ENCODE measurements at regions not wholly inside any gene's neighbourhood (a gene's known extent, or its start where the extent isn't known, plus 50 kb on each side); places are given as distances from the start of the nearest gene placed in this dataset.

DNA sequence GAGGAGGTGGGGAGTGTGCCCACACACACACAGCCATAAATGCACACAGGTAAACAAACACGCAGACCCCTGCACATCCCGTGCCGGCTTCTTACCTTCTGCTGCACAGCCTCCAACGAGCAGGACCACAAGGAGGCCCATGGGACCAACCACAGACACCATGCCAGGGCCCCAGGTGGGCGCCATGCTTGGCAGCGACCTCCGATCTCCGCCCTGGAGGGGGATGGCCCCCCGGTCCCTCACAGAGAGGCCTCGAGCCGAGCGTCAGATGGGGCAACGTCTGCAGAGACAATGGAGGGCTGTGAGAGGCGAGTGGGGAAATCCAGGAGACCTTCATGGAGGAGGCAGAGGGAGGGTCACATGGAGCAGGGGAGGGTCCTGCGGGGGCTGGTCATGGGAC is 54.7 kb downstream of the PTPRS start:
- Histone ChIP-seq H3K9me3 (ENCODE audit: low read length) (no peaks in the 10 kb centered on the region), H3F3A (ENCODE audit: low read length, unreplicated experiment) (no peaks in the 10 kb centered on the region), H4K20me1 (ENCODE audit: low read length) (peaks cover 4% of the 10 kb centered on the region; the same call in 1 of the 2 replicates), H3K79me2 (ENCODE audit: low read length) (no peaks in the 10 kb centered on the region), H3K9ac (ENCODE audit: low read length) (no peak overlapping the region), H3K4me1 (ENCODE audit: insufficient read depth, low read length) (peaks cover 13% of the 10 kb centered on the region), H3K4me2 (ENCODE audit: low read length) (no peak overlapping the region), H3K9me2 (replicated peaks; ENCODE audit: low read length) (no peaks in the 10 kb centered on the region), H2AFZ (ENCODE audit: low read length) (no peak overlapping the region), H3K27ac (ENCODE audit: low read length) (no peak overlapping the region), H3K27me3 (ENCODE audit: low read length) (no peaks in the 10 kb centered on the region), H3K36me3 (ENCODE audit: low read depth, low read length) (peaks cover 7% of the 10 kb centered on the region), H3K4me3 (ENCODE audit: low read length) (no peak overlapping the region)
- no TSS peak for BruUV-seq (replicated peaks)
- ChIA-PET POLR2A (ENCODE audit: unreplicated experiment) (no interaction called here), CTCF (no interaction called here)
- ATAC-seq = no peak
- intact Hi-C loops (cut with micrococcal nuclease) = no loop called here
- no peak for DNase-seq
- TF ChIP-seq EZH2phosphoT487 (IDR thresholded peaks at IDR 0.05; ENCODE audit: borderline replicate concordance, low read length) = no peak
- TF ChIP-seq CTCF (conservative IDR thresholded peaks at IDR 0.05; ENCODE audit: low read depth, low read length) = no peak
- no peak for TF ChIP-seq EZH2 (IDR thresholded peaks at IDR 0.05; ENCODE audit: low read length, unreplicated experiment)

DNA sequence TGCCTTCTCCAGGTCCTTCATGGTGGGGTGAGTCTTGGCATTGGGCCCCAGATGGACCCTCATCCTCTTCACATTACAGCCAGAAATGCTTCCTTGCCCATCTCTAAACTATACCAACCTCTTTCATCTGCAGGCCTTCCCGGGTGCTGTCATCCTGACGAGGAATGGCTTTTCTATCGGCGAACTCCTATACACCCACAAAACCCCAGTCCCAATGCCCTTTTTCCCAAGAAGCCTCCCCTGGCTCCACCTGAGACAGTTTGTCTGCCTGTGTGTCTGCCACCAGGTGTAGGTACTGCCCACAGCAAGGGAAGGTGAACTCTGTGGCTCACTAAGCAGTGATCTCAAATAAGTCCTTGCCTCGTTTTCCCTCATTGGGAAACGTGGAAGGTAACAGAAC is 55.3 kb downstream of the PTPRS start:
- Histone ChIP-seq H3K9me2 (replicated peaks; ENCODE audit: low read length) (no peaks in the 10 kb centered on the region), H3K4me3 (ENCODE audit: low read length) (no peak overlapping the region), H3K27ac (ENCODE audit: low read length) (no peak overlapping the region), H4K20me1 (ENCODE audit: low read length) (peaks cover 4% of the 10 kb centered on the region; the same call in 1 of the 2 replicates), H3K27me3 (ENCODE audit: low read length) (no peaks in the 10 kb centered on the region), H3K4me2 (ENCODE audit: low read length) (no peak overlapping the region), H3K9ac (ENCODE audit: low read length) (no peak overlapping the region), H3K79me2 (ENCODE audit: low read length) (no peaks in the 10 kb centered on the region), H2AFZ (ENCODE audit: low read length) (no peak overlapping the region), H3K36me3 (ENCODE audit: low read depth, low read length) (peaks cover 7% of the 10 kb centered on the region), H3K9me3 (ENCODE audit: low read length) (no peaks in the 10 kb centered on the region), H3F3A (ENCODE audit: low read length, unreplicated experiment) (no peaks in the 10 kb centered on the region), H3K4me1 (ENCODE audit: insufficient read depth, low read length) (peaks cover 13% of the 10 kb centered on the region)
- TF ChIP-seq CTCF (conservative IDR thresholded peaks at IDR 0.05; ENCODE audit: low read depth, low read length) = no peak
- no peak for TF ChIP-seq EZH2phosphoT487 (IDR thresholded peaks at IDR 0.05; ENCODE audit: borderline replicate concordance, low read length)
- no peak for TF ChIP-seq EZH2 (IDR thresholded peaks at IDR 0.05; ENCODE audit: low read length, unreplicated experiment)
- DNase-seq = no peak
- CTCF ChIA-PET = no interaction called here
- ATAC-seq = no peak
- intact Hi-C loops (cut with micrococcal nuclease) = no loop called here
- POLR2A ChIA-PET (ENCODE audit: unreplicated experiment) = no interaction called here
- no TSS peak for BruUV-seq (replicated peaks)

DNA sequence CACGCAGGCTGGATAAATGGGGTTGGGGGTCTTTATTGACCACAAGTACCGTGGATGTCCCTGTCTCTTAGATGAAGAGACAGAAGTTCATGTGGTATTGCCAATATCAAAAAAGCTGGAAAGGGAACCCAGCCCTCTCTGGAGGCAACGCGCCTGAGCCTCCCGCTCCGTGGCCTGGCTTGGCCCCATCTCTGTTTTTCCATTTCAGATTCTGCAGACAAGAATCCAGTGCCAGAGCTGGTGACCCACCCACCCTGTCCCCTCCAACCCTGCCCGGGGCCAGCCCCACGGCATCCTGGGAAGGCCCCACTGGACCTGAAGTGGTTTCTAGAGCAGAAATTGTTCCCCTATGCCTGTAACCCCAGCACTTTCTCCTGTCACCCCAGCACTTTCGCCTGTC is 57.7 kb downstream of the PTPRS start:
- Histone ChIP-seq H3K79me2 (ENCODE audit: low read length) (no peaks in the 10 kb centered on the region), H3F3A (ENCODE audit: low read length, unreplicated experiment) (no peaks in the 10 kb centered on the region), H3K4me3 (ENCODE audit: low read length) (no peak overlapping the region), H3K9me3 (ENCODE audit: low read length) (no peaks in the 10 kb centered on the region), H2AFZ (ENCODE audit: low read length) (no peak overlapping the region), H3K4me2 (ENCODE audit: low read length) (no peak overlapping the region), H3K27ac (ENCODE audit: low read length) (no peak overlapping the region), H3K27me3 (ENCODE audit: low read length) (no peaks in the 10 kb centered on the region), H4K20me1 (ENCODE audit: low read length) (peaks cover 4% of the 10 kb centered on the region; the same call in 1 of the 2 replicates), H3K36me3 (ENCODE audit: low read depth, low read length) (peaks cover 7% of the 10 kb centered on the region), H3K4me1 (ENCODE audit: insufficient read depth, low read length) (peaks cover 13% of the 10 kb centered on the region), H3K9me2 (replicated peaks; ENCODE audit: low read length) (no peaks in the 10 kb centered on the region), H3K9ac (ENCODE audit: low read length) (no peak overlapping the region)
- BruUV-seq (replicated peaks) = no TSS peak
- no peak for DNase-seq
- TF ChIP-seq CTCF (conservative IDR thresholded peaks at IDR 0.05; ENCODE audit: low read depth, low read length) (no peak), EZH2 (IDR thresholded peaks at IDR 0.05; ENCODE audit: low read length, unreplicated experiment) (no peak), EZH2phosphoT487 (IDR thresholded peaks at IDR 0.05; ENCODE audit: borderline replicate concordance, low read length) (no peak)
- CTCF ChIA-PET = no interaction called here
- no peak for ATAC-seq
- intact Hi-C loops (cut with micrococcal nuclease) = no loop called here
- POLR2A ChIA-PET (ENCODE audit: unreplicated experiment) = no interaction called here

Data from PC-3 (cell line).